GM21526 (cell line): ENCODE measurements at regions not wholly inside any gene's neighbourhood (a gene's known extent, or its start where the extent isn't known, plus 50 kb on each side); places are given as distances from the start of the nearest gene placed in this dataset.

Experiments
- ATAC-seq: cut with Tn5 transposase; IDR thresholded peaks from one replicate; pipeline ENCODE4 v1.9.1; 2021; ENCODE audit warnings: moderate library complexity; ENCODE audit not compliant: unreplicated experiment, low FRiP score

GRCh38 chr12:60114169-60114568, 518.3 kb downstream of the SLC16A7 start:
- no peak for ATAC-seq

GRCh38 chr12:60119327-60119726, 523.5 kb downstream of the SLC16A7 start:
- no peak for ATAC-seq

DNA sequence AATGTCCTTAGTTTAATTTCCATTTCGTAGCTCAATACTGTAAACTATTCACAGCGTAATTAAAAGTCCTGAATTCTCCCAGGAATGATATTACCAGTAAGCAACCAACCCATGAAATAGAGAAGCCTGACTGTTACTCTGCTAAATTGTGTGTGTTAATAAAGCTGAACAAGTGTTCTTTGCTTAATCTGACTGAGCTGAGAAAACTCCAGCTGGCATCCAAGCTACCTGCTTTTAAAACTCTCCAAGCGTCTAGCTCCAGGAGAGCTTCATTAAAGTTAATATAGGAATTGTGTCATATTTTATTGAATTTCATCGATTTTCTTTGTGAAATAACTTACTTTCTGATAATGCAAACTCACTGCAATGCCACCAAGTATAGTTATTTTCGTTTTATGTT, 524.4 kb downstream of the SLC16A7 start:
- ATAC-seq, result no peak

DNA sequence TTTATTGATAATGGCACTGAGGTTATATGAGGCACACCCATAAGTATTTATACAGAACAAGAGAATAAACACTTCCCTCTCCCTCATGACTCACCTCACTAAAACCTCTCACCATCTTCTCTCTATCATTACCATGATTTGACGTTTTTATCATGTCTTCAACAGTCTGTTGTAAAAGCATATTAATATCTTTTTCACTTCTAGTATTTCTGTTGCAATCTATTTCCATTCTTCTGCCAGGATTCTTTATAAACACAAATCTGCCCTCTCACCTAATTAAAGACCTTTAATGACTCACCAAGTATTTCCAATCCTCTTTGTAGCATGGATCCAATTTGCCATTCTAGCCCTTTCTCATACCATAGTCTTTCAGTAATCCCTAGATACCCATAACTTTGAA, 527.7 kb downstream of the SLC16A7 start:
- no peak for ATAC-seq

- ATAC-seq, result no peak
These were observed 541.7 kb downstream of the SLC16A7 start for GRCh38 chr12:60137513-60137912.

GRCh38 chr12:60138526-60138925, 542.7 kb downstream of the SLC16A7 start:
- ATAC-seq, result no peak

DNA sequence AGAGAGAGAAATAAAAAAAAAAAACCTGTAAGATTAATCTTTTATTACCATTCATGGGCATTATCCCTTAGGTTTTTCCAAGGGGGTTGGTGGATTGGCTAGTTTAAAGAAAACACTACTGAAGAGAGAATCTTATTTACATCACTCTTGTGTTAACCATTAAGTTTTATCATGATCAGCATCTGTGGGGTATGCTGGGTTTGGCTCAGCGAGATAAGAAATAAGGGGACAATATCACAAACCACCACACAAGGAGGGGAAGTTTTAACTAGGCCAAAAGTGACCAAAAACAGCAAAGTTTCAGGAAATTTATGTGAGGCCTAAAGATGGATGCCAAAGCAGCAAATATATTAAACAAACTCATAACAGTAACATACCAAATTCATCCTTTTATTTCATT, 548.6 kb downstream of the SLC16A7 start:
- no peak for ATAC-seq

DNA sequence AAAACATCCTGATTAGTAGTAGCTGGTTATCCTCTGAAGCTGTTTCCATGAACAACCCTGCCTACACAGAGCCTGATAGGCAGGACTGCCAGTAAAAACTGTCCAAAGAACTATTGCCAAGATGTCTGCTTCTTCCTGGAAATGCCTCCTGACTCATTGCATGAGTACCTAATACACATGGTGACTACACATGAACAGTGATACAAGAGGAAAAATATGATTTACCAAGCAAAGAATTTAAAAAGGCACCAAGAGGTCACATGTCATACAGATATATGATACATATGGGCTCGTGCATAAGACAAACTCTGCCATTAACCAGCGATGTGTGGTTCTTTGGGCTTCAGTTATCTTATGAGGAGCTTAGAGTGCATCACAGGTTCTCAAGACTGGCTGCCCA, 552.3 kb downstream of the SLC16A7 start:
- ATAC-seq, result no peak

DNA sequence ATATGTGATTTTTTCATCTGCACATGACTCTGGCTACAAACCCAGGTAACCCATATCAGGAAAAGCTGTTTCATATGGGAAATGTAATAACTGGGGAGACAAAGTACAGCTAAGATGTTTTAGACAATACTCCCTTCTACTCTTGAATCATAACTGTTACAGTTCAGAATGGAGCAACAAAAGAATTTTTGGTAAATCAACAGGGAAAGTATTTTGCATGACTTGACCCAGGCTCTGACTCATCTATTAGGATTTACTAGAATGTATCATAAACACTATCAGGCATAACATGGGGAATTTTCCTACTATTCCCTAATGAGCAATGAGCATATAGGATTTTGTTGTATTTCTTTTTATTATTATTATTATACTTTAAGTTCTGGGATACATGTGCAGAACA, 553.0 kb downstream of the SLC16A7 start:
- ATAC-seq, result no peak

DNA sequence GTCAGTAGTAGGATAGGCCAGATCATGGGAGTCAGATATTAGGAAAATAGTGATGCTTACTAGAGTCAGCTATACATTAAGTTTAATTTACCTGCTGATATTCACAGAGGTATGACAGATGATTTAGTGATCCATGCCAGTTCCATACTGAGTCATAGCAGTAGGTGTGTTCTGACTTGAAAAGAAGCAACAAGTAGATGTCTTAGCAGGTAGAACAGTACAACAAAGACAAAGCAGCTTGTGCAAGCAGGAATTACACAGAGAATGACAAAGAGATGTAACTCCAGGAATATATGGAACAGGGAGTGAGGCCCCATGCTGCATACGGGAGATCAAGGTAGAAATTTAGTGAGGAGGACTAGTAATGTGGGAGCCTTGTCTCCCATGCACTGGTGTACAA, 556.9 kb downstream of the SLC16A7 start:
- no peak for ATAC-seq

GRCh38 chr12:60159761-60160160, 563.9 kb downstream of the SLC16A7 start:
- ATAC-seq, result no peak

- no peak for ATAC-seq
These were observed 567.3 kb downstream of the SLC16A7 start for GRCh38 chr12:60162988-60163720.

- no peak for ATAC-seq
These were observed 570.0 kb downstream of the SLC16A7 start for GRCh38 chr12:60165781-60166180.

DNA sequence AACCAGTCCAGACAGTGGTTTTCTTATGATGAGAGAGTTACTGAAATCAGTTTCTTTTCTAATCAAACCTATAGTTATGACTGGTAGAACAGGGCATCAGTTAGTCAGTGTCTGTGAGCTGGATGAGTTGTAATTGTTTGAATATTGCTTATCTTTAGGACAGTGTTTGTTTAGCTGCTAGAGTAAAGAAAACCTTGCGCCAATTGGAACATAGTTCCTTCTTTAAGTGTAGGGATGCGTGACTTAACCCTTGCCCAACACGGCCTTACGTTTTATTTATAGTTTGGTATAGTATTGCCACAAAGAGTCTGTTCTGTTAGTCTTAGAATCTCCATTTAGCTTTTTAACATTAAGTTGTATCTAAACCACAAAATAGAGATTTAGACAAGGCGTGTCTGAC, 572.6 kb downstream of the SLC16A7 start:
- no peak for ATAC-seq

DNA sequence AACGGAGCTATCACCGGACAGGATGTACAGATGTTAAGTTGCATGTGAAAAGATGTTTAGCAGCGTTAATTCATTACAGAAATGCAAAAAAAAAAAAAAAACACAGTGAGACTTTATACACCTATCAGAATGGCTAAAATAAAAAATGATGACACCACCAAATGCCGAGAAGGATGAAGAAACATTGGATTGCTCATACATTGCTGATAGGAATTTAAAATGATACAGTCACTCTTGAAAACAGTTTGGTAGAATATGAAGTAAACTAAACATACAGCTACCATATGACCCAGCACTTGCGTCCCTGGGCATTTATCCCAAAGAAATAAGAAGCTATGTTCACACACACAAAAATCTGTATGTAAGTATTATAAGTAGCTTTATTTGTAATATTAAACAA, 574.1 kb downstream of the SLC16A7 start:
- no peak for ATAC-seq

DNA sequence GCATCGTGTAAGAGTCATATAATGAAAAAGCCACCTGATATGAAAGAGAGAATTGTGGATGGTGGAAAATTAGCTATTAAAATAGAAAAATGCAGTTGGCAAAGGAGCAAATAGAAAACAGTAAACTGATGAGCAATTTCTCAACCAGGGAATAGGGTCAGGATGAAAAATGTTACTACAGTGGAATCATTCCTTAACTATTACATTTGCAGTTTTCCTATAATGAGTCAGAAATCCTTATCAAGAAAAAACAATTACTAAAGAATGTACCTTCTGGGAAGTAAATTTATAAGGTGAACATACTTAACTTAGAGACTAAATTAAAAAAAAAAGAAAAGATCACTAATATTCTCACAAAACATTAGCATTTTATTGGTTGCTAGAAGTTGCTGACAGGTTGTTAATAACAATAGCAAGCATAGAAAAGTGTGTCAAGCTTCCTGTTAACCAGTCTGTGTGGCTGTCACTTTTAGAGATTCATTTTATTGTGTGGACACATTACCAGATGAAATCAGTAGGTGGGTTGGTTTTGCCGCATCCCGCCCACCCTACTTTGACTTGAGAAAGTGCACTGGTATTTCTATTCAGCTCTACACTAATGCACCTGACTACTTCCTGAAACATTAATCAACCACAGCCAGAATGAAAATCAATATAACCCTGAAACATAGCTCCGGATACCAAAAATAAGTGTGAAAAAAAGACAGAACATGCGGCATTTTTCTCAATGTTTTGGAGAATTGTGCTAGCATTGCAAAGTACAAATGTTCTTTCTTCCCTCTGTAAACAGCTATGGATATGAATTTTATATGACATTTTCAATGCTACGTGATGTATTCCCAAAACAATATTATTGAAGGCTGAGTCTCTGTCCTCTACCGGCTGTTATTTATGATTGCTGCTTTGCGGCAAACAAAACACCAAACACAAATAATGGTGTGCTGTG, 576.7 kb downstream of the SLC16A7 start:
- ATAC-seq, result no peak

DNA sequence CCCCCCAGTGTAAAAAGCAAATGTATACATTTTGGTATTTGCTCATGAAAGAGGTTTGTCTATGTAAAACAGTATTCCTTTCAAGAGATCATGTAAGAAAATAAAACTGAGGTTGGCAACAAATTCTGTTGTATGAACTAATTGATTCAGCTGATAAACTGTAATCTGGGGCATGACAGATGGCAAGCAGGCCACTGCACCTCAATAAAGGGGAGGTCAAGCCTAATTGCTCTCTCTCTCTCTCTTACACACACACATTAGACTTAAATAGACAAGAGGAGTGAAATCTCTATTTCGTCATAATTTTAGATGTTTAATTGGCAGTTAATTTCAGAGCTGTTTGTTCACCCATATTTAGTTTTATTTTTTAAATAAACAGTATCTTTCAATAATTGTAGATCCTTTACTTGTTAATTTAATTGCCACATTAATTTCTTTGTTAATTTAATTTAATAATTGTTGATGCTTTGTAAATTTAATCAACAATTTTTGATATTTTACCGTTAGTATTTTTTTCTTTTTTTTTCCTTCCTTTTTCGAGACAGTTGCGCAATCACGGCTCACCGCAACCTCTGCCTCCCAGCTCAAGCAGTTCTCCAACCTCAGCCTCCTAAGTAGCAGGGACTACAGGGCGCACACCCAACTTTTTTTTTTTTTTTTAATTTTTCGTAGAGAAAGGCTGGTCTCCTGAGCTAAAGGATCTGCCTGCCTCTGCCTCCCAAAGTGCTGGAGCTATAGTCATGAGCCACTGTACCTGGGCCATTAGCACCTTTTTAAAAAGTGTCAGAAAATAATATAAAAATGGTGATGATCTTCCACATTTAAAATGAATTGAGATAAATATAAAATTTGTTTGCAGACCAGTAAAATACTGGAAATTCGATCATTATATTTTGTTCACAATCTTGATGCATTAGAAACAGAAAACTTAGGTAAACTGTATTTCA, 577.7 kb downstream of the SLC16A7 start:
- no peak for ATAC-seq

DNA sequence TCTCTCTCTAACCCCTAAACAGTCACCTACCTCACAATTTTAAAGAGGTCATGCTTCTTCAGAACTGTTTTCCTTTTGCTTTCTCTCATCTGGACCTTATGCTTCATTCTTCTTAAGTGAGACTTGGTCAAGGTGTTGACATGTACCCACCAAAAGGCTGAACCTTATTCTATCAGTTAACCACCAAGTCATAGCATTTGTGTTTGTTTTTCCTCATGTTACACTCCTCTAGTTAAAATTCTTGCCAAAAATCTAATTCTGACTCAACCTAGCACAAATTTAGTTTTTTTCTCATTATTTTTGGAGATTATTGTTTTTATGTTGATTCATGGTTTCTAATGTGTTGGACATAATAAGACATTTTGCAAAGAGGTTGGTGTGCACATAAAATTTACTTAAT, 578.6 kb downstream of the SLC16A7 start:
- no peak for ATAC-seq

- ATAC-seq, result no peak
These were observed 579.1 kb downstream of the SLC16A7 start for GRCh38 chr12:60174941-60175340.

- ATAC-seq, result no peak
These were observed 581.1 kb downstream of the SLC16A7 start for GRCh38 chr12:60176891-60177290.

DNA sequence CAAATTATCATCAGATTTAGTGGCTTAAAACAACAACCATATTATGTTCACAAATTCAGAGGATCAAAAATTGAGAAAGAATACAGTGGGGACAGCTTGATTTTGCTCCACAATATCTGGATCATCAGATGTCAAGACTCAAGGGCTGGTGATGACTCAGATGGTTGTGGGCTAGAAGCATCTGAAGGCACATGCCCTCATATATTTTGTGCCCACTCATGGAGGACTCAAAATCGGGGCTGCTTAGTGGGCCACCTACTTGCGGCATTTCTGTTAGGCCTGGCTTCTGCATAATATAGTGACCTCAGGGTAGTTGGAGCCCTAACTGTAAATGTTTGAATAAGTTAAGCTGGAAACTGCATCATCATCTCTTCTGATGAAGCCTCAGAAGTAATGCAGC, 584.5 kb downstream of the SLC16A7 start:
- no peak for ATAC-seq
